ENCODE measurements at regions not wholly inside any gene's neighbourhood (a gene's known extent, or its start where the extent isn't known, plus 50 kb on each side); places are given as distances from the start of the nearest gene placed in this dataset.

DNA sequence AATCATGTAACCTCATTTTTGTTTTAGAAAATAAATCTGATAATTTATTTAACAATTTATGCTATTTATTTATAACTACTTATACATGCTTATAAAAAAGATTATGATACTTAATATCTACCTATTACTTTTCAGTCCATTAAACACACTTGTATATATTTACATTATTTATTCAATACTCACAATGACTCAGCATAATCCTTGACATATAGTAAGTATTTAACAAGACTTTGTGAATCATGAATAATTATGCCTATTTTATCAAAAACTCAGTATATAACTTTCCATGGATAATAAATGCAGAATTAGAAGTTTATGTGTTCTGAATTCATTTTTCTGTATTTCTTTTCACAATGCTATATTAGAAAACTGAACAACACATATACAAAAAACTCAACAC is 266.0 kb upstream of the STAC start:
- Histone ChIP-seq H3K4me2 (ENCODE audit: insufficient read depth, low read length) (no peak overlapping the region), H2AFZ (ENCODE audit: low read depth, low read length) (no peak overlapping the region), H3K4me3 (replicated peaks in 1 of 3; ENCODE audit: insufficient read depth in 1 of 3, low read depth in 1 of 3, low read length in 3 of 3) (no peak overlapping the region), H3K27me3 (ENCODE audit: control insufficient read depth in 2 of 2, insufficient read depth in 2 of 2, low read length in 2 of 2) (no peaks in the 10 kb centered on the region), H4K20me1 (replicated peaks; ENCODE audit: control insufficient read depth, extremely low read depth, insufficient read depth, low read length) (no peaks in the 10 kb centered on the region), H3K9me1 (replicated peaks; ENCODE audit: control insufficient read depth, extremely low read depth, insufficient read depth, low read length) (no peaks in the 10 kb centered on the region), H3K9me3 (replicated peaks; ENCODE audit: control insufficient read depth, insufficient read depth, low read length) (no peaks in the 10 kb centered on the region), H3K9ac (replicated peaks; ENCODE audit: extremely low read depth, insufficient read depth, low read length) (no peak overlapping the region), H3K36me3 (ENCODE audit: control insufficient read depth in 2 of 2, extremely low read depth in 1 of 2, insufficient read depth in 2 of 2, low read length in 2 of 2) (no peaks in the 10 kb centered on the region), H3K79me2 (ENCODE audit: control insufficient read depth, insufficient read depth, low read length) (no peaks in the 10 kb centered on the region), H3K4me1 (ENCODE audit: control insufficient read depth, extremely low read depth, insufficient read depth, low read length) (no peaks in the 10 kb centered on the region), H3K27ac (ENCODE audit: insufficient read depth, low read depth, low read length) (no peak overlapping the region)
- intact Hi-C loops (cut with micrococcal nuclease) (no loop called here), dilution Hi-C loops (cut with MboI; ENCODE audit: extremely low pct_ligation_motif_present, low sequenced_read_pairs) (no loop called here)
- FAIRE-seq (no peak), DNase-seq (ENCODE audit: low read depth, low spot score) (no peak)
- TF ChIP-seq JUN (IDR thresholded peaks at IDR 0.05; ENCODE audit: borderline replicate concordance, insufficient read depth, insufficient read length, low read depth) (no peak), EZH2 (IDR thresholded peaks at IDR 0.05; ENCODE audit: borderline replicate concordance, low read depth, low read length, severe bottlenecking) (no peak), FOS (IDR thresholded peaks at IDR 0.05; ENCODE audit: borderline replicate concordance, insufficient read depth, low read length) (no peak), POLR2A (IDR thresholded peaks at IDR 0.05; ENCODE audit: low read depth, low read length) (no peak), GATA2 (IDR thresholded peaks at IDR 0.05; ENCODE audit: insufficient read depth, insufficient read length, low read depth, low read length) (no peak), MYC (IDR thresholded peaks at IDR 0.05; ENCODE audit: low read depth, low read length) (no peak), CTCF (IDR thresholded peaks at IDR 0.05; ENCODE audit: extremely low read depth in 1 of 2, insufficient read depth in 1 of 2, low read depth in 1 of 2, low read length in 2 of 2) (no peak), POLR2AphosphoS5 (IDR thresholded peaks at IDR 0.05; ENCODE audit: insufficient read depth, low read depth, low read length) (no peak)
- TF ChIP-seq, protein P1, sequence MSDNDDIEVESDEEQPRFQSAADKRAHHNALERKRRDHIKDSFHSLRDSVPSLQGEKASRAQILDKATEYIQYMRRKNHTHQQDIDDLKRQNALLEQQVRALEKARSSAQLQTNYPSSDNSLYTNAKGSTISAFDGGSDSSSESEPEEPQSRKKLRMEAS (IDR thresholded peaks at IDR 0.05; ENCODE audit: insufficient read depth, insufficient read length): no peak
- no TSS peak for BruUV-seq (replicated peaks)
- CTCF ChIA-PET: no interaction called here
- POLR2A ChIA-PET: no interaction called here
